ENCODE measurements at regions not wholly inside any gene's neighbourhood (a gene's known extent, or its start where the extent isn't known, plus 50 kb on each side); places are given as distances from the start of the nearest gene placed in this dataset.

GRCh38 chr4:42736527-42737195 is 79.8 kb upstream of the ATP8A1 start:
- DNase-seq: no peak

- DNase-seq: no peak
Observed at GRCh38 chr4:42733380-42733779, 76.5 kb upstream of the ATP8A1 start.

GRCh38 chr4:42732776-42733175 is 75.9 kb upstream of the ATP8A1 start:
- no peak for DNase-seq

- DNase-seq: no peak
Observed at GRCh38 chr4:42729505-42730237, 72.8 kb upstream of the ATP8A1 start.

- DNase-seq: no peak
Observed at GRCh38 chr4:42724451-42724850, 67.5 kb upstream of the ATP8A1 start.

GRCh38 chr4:42720533-42720932 is 63.6 kb upstream of the ATP8A1 start:
- DNase-seq: no peak

GRCh38 chr4:42719257-42719656 is 62.4 kb upstream of the ATP8A1 start:
- DNase-seq: no peak

DNA sequence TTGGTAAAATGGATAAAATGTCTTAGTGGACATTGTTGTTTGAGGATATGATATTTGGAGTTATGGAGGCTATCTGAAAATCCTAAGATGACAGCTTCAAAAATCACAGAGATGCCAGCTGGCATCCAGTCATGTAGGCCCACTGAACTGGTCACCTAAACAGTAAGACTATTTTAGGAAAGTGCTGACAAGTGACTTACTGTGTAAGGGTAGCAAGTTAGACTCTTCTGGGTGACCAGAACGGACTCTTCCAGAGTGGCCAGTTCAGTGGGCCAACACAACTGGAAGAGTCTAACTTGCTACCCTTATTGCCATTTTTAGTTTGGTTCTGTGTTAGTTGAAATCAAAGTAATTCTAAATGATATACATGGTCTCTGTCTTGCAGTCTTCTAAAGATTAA is 61.4 kb upstream of the ATP8A1 start:
- DNase-seq: no peak

DNA sequence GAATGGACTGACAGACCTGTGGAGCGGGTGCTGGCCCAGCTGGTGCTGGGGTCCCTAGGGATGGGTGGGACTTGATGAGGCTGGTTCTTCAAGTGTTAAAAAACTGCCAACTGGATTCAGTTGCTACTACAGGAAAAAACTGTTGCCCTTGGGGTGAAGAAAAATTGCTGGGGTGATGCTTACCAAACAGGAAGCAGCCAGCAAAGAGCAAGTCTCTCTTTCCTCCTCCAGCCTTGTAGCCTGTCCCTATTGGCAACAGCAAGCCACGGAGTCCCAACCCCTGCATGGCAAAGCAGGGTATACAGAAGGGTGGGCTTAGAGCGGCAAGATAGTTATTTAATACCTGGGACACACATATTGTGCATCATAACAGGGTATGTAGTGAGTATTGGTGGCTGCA is 60.1 kb upstream of the ATP8A1 start:
- no peak for DNase-seq

DNA sequence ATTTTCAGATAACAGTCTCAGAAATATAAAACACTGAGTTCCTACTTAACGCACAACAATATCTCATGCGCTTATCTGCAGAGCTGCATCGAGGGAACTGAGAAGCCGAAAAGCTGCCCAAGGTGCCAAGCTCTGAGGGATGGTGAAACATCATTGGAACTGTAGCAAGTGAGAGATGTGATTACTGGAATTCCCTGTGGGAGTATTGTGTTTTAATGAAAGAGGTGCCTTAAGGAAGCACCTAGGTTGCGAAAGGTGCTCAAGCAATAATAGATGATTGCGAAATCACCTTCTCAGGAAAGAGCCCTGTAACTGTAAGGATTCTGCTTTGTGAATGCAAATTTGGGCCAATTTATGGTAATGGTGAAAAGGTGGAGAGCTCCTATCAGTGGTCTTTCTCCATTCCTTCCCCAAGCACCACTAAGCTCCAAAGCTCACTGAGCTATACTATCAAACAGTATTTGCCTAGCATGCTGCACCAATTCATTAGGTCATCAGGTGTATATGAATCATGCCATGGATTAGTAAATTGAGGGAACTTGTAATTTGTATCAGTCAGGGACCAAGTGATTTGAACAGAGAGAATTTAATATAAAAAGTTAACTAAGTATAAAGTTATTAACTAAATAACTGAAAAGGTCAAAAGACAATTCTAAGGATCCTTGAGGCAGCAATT is 59.0 kb upstream of the ATP8A1 start:
- no peak for DNase-seq

DNA sequence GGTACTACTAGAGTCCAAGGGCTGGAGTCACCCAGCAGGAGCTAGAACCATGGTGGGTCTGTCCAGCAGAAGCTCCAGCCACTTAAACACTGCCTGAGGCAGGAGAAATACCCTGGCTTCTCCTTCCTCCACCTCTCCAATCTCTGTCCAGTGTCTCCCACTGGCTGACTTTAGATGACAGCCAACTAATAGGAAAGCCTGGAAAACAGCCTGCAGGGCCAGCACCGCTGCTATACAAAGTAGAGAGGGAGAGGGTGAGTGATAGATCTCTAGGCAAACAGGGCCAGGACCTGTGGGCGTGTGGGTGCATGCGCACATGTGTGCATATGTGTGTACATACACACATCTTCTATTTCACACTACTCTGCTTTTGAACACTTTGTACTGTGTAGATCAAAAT is 56.5 kb upstream of the ATP8A1 start:
- DNase-seq: no peak

GRCh38 chr4:42712854-42713253 is 55.9 kb upstream of the ATP8A1 start:
- DNase-seq: no peak

DNA sequence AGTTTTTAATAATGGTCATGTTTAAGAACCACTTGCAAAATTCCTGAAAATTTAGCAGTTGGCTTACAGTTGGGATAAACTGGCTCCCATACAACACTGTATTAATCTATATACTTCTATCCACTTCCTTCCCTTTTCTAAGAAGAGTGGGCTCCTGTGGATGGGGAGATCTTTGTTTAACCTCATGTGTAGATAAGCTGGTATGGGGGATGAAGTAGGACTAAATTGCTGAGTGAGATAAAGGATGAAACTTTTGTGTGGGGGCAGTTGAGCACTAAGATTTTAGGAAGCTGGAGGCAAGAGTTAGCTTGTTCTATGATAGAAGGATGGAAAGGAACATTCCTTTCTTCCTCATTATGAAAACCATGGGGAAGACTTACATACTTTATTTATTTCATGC is 54.6 kb upstream of the ATP8A1 start:
- DNase-seq: no peak

DNA sequence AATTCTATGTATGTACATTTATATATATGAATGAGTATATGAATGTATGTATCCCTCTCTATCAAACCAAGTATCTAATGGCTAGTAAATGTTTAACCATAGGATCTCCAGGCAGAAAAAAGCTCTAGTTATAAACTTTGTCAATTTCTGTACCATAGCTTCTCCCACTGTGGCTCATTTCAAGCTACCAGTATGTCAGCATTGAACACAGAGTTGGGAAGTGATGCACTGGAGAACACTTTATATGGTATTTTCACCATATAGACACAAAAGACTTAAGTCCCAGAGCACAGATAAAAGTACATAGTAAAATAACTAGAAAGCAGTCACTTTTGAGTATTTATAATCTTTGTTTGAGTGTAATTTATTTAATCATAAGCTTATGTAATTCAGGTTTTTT is 53.9 kb upstream of the ATP8A1 start:
- no peak for DNase-seq

DNA sequence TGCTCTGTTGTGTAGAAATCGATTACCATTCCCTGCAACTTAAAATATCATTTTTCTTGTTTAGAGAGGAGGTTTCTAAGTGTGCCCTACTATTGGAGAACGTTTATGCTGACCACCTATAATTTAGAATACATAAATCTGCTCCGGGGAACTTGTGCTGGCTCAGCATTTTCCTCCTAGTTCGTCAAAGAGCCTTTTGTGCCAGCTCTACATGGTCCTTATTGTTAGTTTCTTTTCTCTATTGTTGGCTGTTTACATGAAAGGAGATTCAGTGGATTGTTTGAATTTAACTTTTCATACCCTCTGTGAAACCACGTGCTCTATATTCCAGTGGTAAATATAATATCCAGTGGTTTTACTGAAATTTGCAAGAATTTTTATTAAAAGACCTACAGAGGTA is 53.4 kb upstream of the ATP8A1 start:
- DNase-seq: no peak

GRCh38 chr4:42709392-42710065 is 52.6 kb upstream of the ATP8A1 start:
- DNase-seq: no peak

- peak; percentile 34 for DNase-seq
Observed at GRCh38 chr4:42708625-42709024, 51.7 kb upstream of the ATP8A1 start.

All from NCI-H1417 treated with DMSO at 0.1 percent for 48 hours (cell line).